ENCODE measurements at regions not wholly inside any gene's neighbourhood (a gene's known extent, or its start where the extent isn't known, plus 50 kb on each side); places are given as distances from the start of the nearest gene placed in this dataset.

- Mint-ChIP-seq H3K9me3 (no peaks in the 10 kb centered on the region), H3K27me3 (no peaks in the 10 kb centered on the region), H3K4me3 (no peak overlapping the region), H3K36me3 (ENCODE audit: low read depth) (no peaks in the 10 kb centered on the region), H3K27ac (no peak overlapping the region), H3K4me1 (no peaks in the 10 kb centered on the region)
- DNase-seq = no peak
- ChIA-PET CTCF (no interaction called here), POLR2A (no interaction called here)
Observed at GRCh38 chr7:46214526-46214925, 293.5 kb upstream of the IGFBP3 start.

DNA sequence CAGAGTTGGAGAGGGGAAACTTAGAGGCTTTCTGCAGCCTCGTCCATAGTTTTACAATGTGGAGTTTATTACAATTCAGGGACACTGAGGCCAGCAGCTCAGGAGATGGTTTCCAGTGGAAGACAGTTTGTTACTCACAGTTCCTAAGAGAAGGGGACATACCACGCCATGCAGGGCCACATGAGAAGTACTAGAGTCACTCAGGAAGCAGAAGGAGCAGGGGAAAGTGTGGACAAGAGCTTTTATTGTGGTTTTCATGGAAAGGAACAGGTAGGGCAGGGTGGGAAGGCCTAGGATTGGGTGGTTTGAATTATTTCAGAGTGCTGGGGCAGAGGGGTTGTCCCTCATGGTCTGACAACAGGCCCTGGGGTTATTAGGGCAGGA lies 292.1 kb upstream of the IGFBP3 start:
- CTCF ChIA-PET = no interaction called here
- no peaks in the 10 kb centered on the region for H3K27me3 Mint-ChIP-seq
- H3K4me3 Mint-ChIP-seq = no peak overlapping the region
- H3K27ac Mint-ChIP-seq = no peak overlapping the region
- no peaks in the 10 kb centered on the region for H3K36me3 Mint-ChIP-seq (ENCODE audit: low read depth)
- DNase-seq = no peak
- H3K4me1 Mint-ChIP-seq = no peaks in the 10 kb centered on the region
- H3K9me3 Mint-ChIP-seq = no peaks in the 10 kb centered on the region
- POLR2A ChIA-PET = no interaction called here

DNA sequence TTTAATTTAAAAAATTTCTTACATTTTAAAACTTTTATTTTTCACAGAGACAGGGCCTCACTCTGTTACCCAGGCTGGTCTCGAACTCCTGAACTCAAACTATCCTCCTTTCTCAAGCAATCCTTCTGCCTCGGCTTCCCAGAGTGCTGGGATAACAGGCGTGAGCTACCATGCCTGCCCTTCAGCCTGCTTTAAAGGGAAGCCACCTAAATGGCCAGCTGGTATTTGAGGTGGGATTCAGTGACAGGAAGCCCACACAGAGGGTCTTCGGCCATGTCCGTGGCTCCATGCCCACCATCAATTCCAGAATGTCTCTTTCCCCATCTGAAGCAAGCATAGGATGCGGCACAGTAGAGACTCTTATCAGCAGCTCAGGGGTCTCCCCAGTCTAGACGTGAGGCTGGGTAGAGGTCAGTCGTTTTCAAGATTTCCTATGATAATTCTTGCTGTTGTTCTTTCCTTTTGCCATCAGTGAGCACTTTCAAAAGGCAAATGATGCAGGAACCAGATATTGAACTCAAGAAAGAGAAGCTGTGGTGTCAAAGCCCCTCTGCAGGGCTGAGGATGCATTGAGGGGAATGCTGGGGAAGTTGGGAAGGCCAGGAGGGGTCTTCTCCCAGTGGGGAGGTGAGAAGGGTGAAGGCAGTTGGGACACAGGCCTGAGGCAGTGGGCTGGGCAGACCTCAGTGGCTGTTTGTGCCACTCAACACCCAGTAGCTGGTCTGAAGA lies 291.5 kb upstream of the IGFBP3 start:
- DNase-seq = no peak
- H3K9me3 Mint-ChIP-seq = no peaks in the 10 kb centered on the region
- no peaks in the 10 kb centered on the region for H3K4me1 Mint-ChIP-seq
- ChIA-PET POLR2A (no interaction called here), CTCF (no interaction called here)
- no peak overlapping the region for H3K4me3 Mint-ChIP-seq
- H3K27me3 Mint-ChIP-seq = no peaks in the 10 kb centered on the region
- H3K36me3 Mint-ChIP-seq (ENCODE audit: low read depth) = no peaks in the 10 kb centered on the region
- H3K27ac Mint-ChIP-seq = no peak overlapping the region

DNA sequence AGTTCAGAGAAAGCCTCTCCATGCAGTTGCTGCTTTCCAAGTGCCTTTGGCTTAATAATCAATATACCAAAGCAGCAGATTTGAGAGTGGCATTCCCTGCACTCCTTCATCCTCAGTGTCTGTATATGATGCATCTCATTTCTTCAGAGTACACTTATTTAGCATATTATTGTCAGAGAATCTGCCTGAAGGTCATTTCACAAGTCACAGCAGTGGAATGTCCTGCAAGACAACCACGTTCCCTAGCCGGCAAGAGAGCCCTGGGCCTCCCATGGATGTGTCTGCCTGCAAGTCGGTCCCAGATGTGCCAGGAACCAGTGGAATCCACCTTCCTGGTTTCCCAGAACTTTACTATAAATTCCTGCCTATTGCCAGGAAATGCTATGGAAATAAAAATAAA lies 289.4 kb upstream of the IGFBP3 start:
- ChIA-PET CTCF (no interaction called here), POLR2A (no interaction called here)
- H3K27me3 Mint-ChIP-seq = no peaks in the 10 kb centered on the region

DNA sequence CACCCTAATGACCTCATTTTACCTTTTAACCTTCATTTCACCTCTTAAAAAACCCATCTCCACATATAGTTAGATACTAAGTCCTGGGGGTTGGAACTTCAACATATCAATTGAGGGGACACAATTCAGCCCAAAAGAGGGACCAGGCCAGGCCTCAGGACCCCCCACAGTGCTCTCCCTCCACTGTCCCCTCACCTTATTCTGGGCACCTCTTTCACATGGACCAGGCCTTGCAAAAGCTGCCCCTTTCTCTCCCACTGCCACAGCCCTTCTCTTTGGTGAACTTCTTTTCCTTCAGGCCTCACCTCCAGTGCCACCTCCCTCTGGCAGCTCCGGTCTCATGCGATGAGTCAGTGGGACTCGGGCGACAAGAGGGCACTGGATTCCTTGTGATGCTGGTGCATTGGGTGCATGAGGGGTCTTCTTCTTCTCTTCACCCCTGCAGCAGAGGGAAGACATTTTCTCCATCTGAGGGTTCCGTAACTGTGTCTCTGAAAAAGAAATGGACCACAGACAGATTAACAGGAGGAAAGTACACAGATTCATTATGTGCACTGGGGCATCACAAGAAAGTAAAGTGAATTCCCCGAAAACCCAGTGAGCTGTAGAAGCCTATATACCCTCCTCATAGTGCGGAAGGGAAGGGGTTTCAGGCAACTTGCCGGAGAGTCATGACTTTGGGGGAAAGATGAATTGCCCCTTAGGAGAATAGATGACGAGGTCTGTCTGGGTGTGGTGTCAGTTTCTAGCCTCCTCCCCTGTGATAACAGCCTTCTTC lies 288.7 kb upstream of the IGFBP3 start:
- no peaks in the 10 kb centered on the region for H3K36me3 Mint-ChIP-seq (ENCODE audit: low read depth)
- ChIA-PET POLR2A (no interaction called here), CTCF (no interaction called here)
- no peak overlapping the region for H3K27ac Mint-ChIP-seq
- no peaks in the 10 kb centered on the region for H3K27me3 Mint-ChIP-seq
- DNase-seq = no peak
- H3K9me3 Mint-ChIP-seq = no peaks in the 10 kb centered on the region
- no peak overlapping the region for H3K4me3 Mint-ChIP-seq
- H3K4me1 Mint-ChIP-seq = no peaks in the 10 kb centered on the region

More for the DNA sequence above, 289.4 kb upstream of the IGFBP3 start:
- no peak for DNase-seq
- H3K4me3 Mint-ChIP-seq = no peak overlapping the region
- no peaks in the 10 kb centered on the region for H3K36me3 Mint-ChIP-seq (ENCODE audit: low read depth)
- H3K9me3 Mint-ChIP-seq = no peaks in the 10 kb centered on the region
- no peak overlapping the region for H3K27ac Mint-ChIP-seq
- no peaks in the 10 kb centered on the region for H3K4me1 Mint-ChIP-seq

GRCh38 chr7:46208635-46209525 lies 287.8 kb upstream of the IGFBP3 start:
- Mint-ChIP-seq H3K9me3 (no peaks in the 10 kb centered on the region), H3K27ac (no peak overlapping the region), H3K4me1 (no peaks in the 10 kb centered on the region), H3K36me3 (ENCODE audit: low read depth) (no peaks in the 10 kb centered on the region), H3K27me3 (no peaks in the 10 kb centered on the region), H3K4me3 (no peak overlapping the region)
- DNase-seq = no peak
- ChIA-PET CTCF (no interaction called here), POLR2A (no interaction called here)

- Mint-ChIP-seq H3K4me3 (no peak overlapping the region), H3K36me3 (ENCODE audit: low read depth) (no peaks in the 10 kb centered on the region), H3K27me3 (no peaks in the 10 kb centered on the region), H3K9me3 (no peaks in the 10 kb centered on the region), H3K27ac (no peak overlapping the region), H3K4me1 (no peaks in the 10 kb centered on the region)
- CTCF ChIA-PET = no interaction called here
- POLR2A ChIA-PET = no interaction called here
- DNase-seq = no peak
Observed at GRCh38 chr7:46207931-46208634, 287.0 kb upstream of the IGFBP3 start.

DNA sequence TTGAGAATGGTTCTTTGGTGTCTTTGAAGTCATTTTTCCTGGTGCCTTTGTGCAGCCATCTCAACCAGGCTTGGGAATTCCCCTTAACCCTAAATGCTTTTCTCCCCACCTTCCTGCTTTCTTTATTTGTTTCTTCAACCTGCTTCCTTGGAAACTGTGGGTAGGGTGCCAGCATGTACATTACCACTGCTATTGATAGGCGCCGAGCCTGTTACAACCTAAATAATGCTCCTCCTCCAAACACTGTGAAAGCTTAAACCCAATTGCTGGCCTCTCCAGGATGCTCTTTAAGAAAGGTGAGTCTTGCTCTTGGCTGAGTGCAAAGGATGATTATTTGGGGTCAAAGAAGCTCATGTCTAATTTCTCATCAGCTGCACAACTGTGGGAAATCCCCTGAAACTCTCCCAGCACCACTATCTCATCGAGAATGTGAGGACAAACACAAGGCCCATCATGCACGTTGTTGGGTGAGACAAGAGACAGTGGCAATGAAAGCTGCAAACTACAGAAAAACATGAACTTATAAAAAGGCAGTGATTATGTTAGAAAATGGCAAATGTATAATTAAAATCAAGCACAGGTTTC lies 285.5 kb upstream of the IGFBP3 start:
- H3K4me1 Mint-ChIP-seq = no peaks in the 10 kb centered on the region
- no peak overlapping the region for H3K27ac Mint-ChIP-seq
- CTCF ChIA-PET = no interaction called here
- H3K9me3 Mint-ChIP-seq = no peaks in the 10 kb centered on the region
- H3K27me3 Mint-ChIP-seq = no peaks in the 10 kb centered on the region
- H3K36me3 Mint-ChIP-seq (ENCODE audit: low read depth) = no peaks in the 10 kb centered on the region
- H3K4me3 Mint-ChIP-seq = no peak overlapping the region
- POLR2A ChIA-PET = no interaction called here
- no peak for DNase-seq

DNA sequence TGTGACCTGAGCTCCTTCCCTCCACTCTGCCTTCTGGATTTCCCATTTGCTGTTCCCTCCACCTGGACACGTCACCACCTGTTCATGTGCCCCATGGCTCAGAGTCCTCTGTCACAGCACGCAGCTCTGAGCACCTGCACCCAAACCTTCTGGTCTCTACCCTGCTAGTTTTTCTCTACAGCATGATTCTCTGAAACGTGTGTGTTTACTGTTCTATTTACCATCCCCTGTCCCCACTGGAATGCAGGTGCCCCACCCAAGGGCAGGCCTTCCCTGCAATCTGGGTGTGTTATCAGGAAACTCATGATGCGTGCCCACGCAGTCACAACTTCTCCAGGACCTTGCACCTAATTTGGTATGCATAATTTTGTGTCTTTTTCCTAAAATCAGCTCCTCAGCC lies 284.4 kb upstream of the IGFBP3 start:
- DNase-seq = no peak
- no peaks in the 10 kb centered on the region for H3K36me3 Mint-ChIP-seq (ENCODE audit: low read depth)
- CTCF ChIA-PET = no interaction called here
- no peaks in the 10 kb centered on the region for H3K27me3 Mint-ChIP-seq
- no peak overlapping the region for H3K4me3 Mint-ChIP-seq
- no peak overlapping the region for H3K27ac Mint-ChIP-seq
- no peaks in the 10 kb centered on the region for H3K9me3 Mint-ChIP-seq
- no peaks in the 10 kb centered on the region for H3K4me1 Mint-ChIP-seq
- POLR2A ChIA-PET = no interaction called here

DNA sequence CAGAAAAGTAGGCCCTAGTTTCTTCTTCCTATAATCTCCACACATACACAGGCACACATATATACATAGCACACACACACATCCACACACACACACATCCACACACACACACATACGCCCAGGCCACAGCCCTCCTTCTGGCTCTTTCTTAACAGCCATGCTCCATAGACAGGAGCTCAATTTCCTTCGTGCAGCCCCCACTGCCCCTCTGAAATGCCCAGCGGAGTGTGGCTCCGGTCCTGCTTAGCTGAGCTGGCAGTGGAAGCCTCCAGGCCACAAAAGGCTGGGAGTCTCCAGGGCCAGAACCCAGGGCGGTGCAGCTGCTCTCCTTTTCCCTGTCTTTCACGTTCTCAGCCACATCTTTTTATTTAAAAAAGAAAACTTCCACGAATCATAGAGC lies 282.9 kb upstream of the IGFBP3 start:
- DNase-seq = no peak
- ChIA-PET CTCF (no interaction called here), POLR2A (no interaction called here)
- Mint-ChIP-seq H3K27me3 (no peaks in the 10 kb centered on the region), H3K4me3 (no peak overlapping the region), H3K4me1 (no peaks in the 10 kb centered on the region), H3K9me3 (no peaks in the 10 kb centered on the region), H3K27ac (no peak overlapping the region), H3K36me3 (ENCODE audit: low read depth) (no peaks in the 10 kb centered on the region)

DNA sequence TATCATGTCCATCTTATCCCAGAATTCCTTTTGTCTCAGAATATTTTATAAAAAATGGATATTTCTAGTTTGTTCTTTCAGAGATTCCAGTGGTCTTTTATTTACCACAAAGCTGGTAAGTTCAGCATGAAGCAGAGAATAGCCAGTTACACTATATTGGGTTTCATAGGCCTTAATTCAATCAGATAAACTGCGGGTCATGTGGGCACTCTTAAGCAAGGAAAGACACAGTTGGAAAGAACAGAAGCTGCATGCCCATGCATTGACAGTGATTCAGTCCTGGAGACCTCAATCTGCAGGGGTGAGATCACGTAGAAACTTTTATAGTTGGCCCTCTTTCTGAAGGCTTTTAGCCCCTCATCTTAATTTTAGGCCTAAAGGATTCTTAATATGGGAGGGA lies 281.3 kb upstream of the IGFBP3 start:
- Mint-ChIP-seq H3K27me3 (no peaks in the 10 kb centered on the region), H3K4me3 (no peak overlapping the region), H3K27ac (no peak overlapping the region), H3K9me3 (no peaks in the 10 kb centered on the region), H3K4me1 (no peaks in the 10 kb centered on the region), H3K36me3 (ENCODE audit: low read depth) (no peaks in the 10 kb centered on the region)
- ChIA-PET POLR2A (no interaction called here), CTCF (no interaction called here)
- no peak for DNase-seq

DNA sequence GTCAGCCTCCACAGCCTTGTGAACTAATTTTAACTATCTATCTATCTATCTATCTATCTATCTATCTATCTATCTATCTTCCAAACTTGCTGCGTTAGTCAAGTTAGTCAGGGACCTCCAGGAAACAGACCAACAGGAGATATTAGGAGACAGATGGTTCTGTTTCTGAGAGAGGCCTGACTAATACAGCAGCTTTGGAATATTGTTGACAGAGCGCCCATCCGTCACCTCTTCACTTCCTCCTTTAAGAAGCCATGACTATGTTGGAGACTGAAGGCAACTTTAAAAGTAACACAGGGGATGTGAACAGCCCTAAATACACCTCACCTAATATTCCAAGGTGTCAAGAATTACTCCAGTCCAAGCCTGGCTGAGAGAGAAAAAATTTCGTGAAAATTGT lies 280.9 kb upstream of the IGFBP3 start:
- no peak overlapping the region for H3K4me3 Mint-ChIP-seq
- DNase-seq = no peak
- ChIA-PET CTCF (no interaction called here), POLR2A (no interaction called here)
- no peaks in the 10 kb centered on the region for H3K27me3 Mint-ChIP-seq
- H3K9me3 Mint-ChIP-seq = no peaks in the 10 kb centered on the region
- no peaks in the 10 kb centered on the region for H3K36me3 Mint-ChIP-seq (ENCODE audit: low read depth)
- H3K27ac Mint-ChIP-seq = no peak overlapping the region
- H3K4me1 Mint-ChIP-seq = no peaks in the 10 kb centered on the region

- ChIA-PET CTCF (no interaction called here), POLR2A (no interaction called here)
- Mint-ChIP-seq H3K36me3 (ENCODE audit: low read depth) (no peaks in the 10 kb centered on the region), H3K4me3 (no peak overlapping the region), H3K4me1 (no peaks in the 10 kb centered on the region), H3K9me3 (no peaks in the 10 kb centered on the region), H3K27ac (no peak overlapping the region), H3K27me3 (no peaks in the 10 kb centered on the region)
- DNase-seq = no peak
Observed at GRCh38 chr7:46198701-46199100, 277.6 kb upstream of the IGFBP3 start.

Data from activated CD4-positive, alpha-beta T cell treated with anti-CD3 and anti-CD28 coated beads, Interleukin-2, amount 10 ng/mL, durations not matched to agents 7 days and 5 days (primary cell).